A549 (cell line): ENCODE measurements at regions not wholly inside any gene's neighbourhood (a gene's known extent, or its start where the extent isn't known, plus 50 kb on each side); places are given as distances from the start of the nearest gene placed in this dataset.

ENCODE experiments used
- ATAC-seq, 2 experiments: fragments of 200-7000 bp in 1 of 2; fragments of >200 bp in 1 of 2; cut with Nextera tagmentation in 1 of 2; cut with Tn5 transposase in 1 of 2; 3 replicates each; pipeline versions ENCODE4 v1.8.0 to v1.9.1; 2018 to 2020; ENCODE audit warnings: mild to moderate bottlenecking in 1 of 2, moderate library complexity in 1 of 2
- CTCF ChIA-PET: fragments of 300-600 bp; sonication (Branson Sonifier 250); formaldehyde crosslinking; extraction: SDS; loops from one replicate; lab custom pipeline; 2021; ENCODE audit warnings: antibody characterized with exemption, inconsistent platforms; lab: Yijun Ruan, JAX
- POLR2A ChIA-PET: fragments of 350-600 bp; formaldehyde crosslinking; extraction: SDS; loops from one replicate; lab custom pipeline; 2021; ENCODE audit warnings: antibody characterized with exemption, inconsistent platforms; lab: Yijun Ruan, JAX
- DNase-seq, 2 experiments: peaks; one replicate each; pipeline versions ENCODE4 v3.0.0 to v3.0.0-alpha.2; 2011 to 2016; ENCODE audit warnings: low read depth in 1 of 2, low spot score in 1 of 2
- FAIRE-seq: peaks from 2 replicates; lab custom pipeline; 2011; peaks lifted over from hg19 to GRCh38; lab: Jason Lieb, UNC
- H3K27ac ChIP-seq, 2 experiments: fragments of >200 bp; sonication (Bioruptor Twin); formaldehyde crosslinking; 3 replicates each; pipeline ENCODE4 v1.5.1; 2016 to 2017
- H3K4me1 ChIP-seq: fragments of >200 bp; sonication (Bioruptor Twin); formaldehyde crosslinking; 3 replicates; pipeline ENCODE4 v1.6.1; 2016
- H3K4me2 ChIP-seq: fragments of >200 bp; sonication (Bioruptor Twin); formaldehyde crosslinking; 3 replicates; pipeline ENCODE4 v1.6.1; 2016
- H3K4me3 ChIP-seq: fragments of >200 bp; sonication (Bioruptor Twin); formaldehyde crosslinking; 3 replicates; pipeline ENCODE4 v1.5.1; 2016
- H3K9me3 ChIP-seq: fragments of >200 bp; sonication (Bioruptor Twin); formaldehyde crosslinking; 3 replicates; pipeline ENCODE4 v1.6.1; 2016
- CBX2 ChIP-seq: fragments of 200-600 bp; sonication (generic); IDR thresholded peaks from 2 replicates; pipeline ENCODE4 v1.6.1; 2016; ENCODE audit warnings: low read depth, mild to moderate bottlenecking, borderline replicate concordance
- CBX8 ChIP-seq: fragments of 200-600 bp; sonication (generic); IDR thresholded peaks from 2 replicates; pipeline ENCODE4 v1.6.1; 2016
- CEBPB ChIP-seq, 2 experiments: fragments of >200 bp in 1 of 2; sonication (Bioruptor Twin) in 1 of 2; formaldehyde crosslinking in 1 of 2; IDR thresholded peaks; 2 replicates each; pipeline ENCODE4 v1.6.1; 2012 to 2016
- CTCF ChIP-seq: fragments of >200 bp; sonication (Bioruptor Twin); formaldehyde crosslinking; IDR thresholded peaks from 3 replicates; pipeline ENCODE4 v1.5.1; 2016
- E2F6 ChIP-seq: IDR thresholded peaks from 2 replicates; pipeline ENCODE4 v1.6.1; 2012; ENCODE audit warnings: low read depth, borderline replicate concordance
- EHMT2 ChIP-seq: fragments of 200-600 bp; sonication (generic); IDR thresholded peaks from 2 replicates; pipeline ENCODE4 v1.6.1; 2016; ENCODE audit warnings: antibody characterized with exemption, low read depth, mild to moderate bottlenecking, moderate library complexity
- EP300 ChIP-seq, 2 experiments: fragments of >200 bp; sonication (Bioruptor Twin); formaldehyde crosslinking; IDR thresholded peaks; 2 replicates in 1 of 2; 3 replicates in 1 of 2; pipeline ENCODE4 v1.6.1; 2016 to 2017
- ESRRA ChIP-seq: fragments of 150-350 bp; IDR thresholded peaks from 2 replicates; pipeline ENCODE4 v1.6.1; 2014; ENCODE audit warnings: mild to moderate bottlenecking, low read length, borderline replicate concordance
- FOSB ChIP-seq: fragments of 250-450 bp; sonication (Bioruptor Pico); IDR thresholded peaks from 2 replicates; pipeline ENCODE4 v1.5.0; 2020; ENCODE audit warnings: mild to moderate bottlenecking, moderate library complexity
- FOXS1 ChIP-seq: fragments of 250-450 bp; sonication (Bioruptor Pico); IDR thresholded peaks from 2 replicates; pipeline ENCODE4 v1.5.0; 2020; ENCODE audit warnings: mild to moderate bottlenecking, moderate library complexity
- GATA3 ChIP-seq: IDR thresholded peaks from 2 replicates; pipeline ENCODE4 v1.6.1; 2012; ENCODE audit warnings: borderline replicate concordance
- HDAC2 ChIP-seq: fragments of 200-600 bp; sonication (generic); IDR thresholded peaks from 2 replicates; pipeline ENCODE4 v1.6.1; 2016
- HEYL ChIP-seq: fragments of 250-450 bp; sonication (Bioruptor Pico); IDR thresholded peaks from 2 replicates; pipeline ENCODE4 v1.8.0; 2021; ENCODE audit warnings: mild to moderate bottlenecking, moderate library complexity
- HMGXB4 ChIP-seq: fragments of 250-450 bp; sonication (Bioruptor Pico); IDR thresholded peaks from 2 replicates; pipeline ENCODE4 v1.5.0; 2021; ENCODE audit warnings: mild to moderate bottlenecking, moderate library complexity, borderline replicate concordance
- HOXA7 ChIP-seq: fragments of 250-450 bp; sonication (Bioruptor Pico); IDR thresholded peaks from 2 replicates; pipeline ENCODE4 v1.5.0; 2020; ENCODE audit warnings: mild to moderate bottlenecking, moderate library complexity
- HOXB13 ChIP-seq: fragments of 250-450 bp; sonication (Bioruptor Pico); IDR thresholded peaks from 2 replicates; pipeline ENCODE4 v1.5.0; 2020; ENCODE audit warnings: low read depth, mild to moderate bottlenecking, moderate library complexity
- HOXB5 ChIP-seq: fragments of 250-450 bp; sonication (Bioruptor Pico); IDR thresholded peaks from 2 replicates; pipeline ENCODE4 v1.5.0; 2020; ENCODE audit warnings: mild to moderate bottlenecking, moderate library complexity
- KDM1A ChIP-seq: fragments of 200-600 bp; sonication (generic); IDR thresholded peaks from 2 replicates; pipeline ENCODE4 v1.6.1; 2016; ENCODE audit warnings: low read depth, mild to moderate bottlenecking
- KDM5A ChIP-seq: fragments of 200-600 bp; sonication (generic); IDR thresholded peaks from 2 replicates; pipeline ENCODE4 v1.6.1; 2016; ENCODE audit warnings: antibody characterized with exemption, mild to moderate bottlenecking
- MAFK ChIP-seq: fragments of 450-650 bp; IDR thresholded peaks from 2 replicates; pipeline ENCODE4 v1.6.1; 2014; ENCODE audit not compliant: partially characterized antibody
- NPAS2 ChIP-seq: fragments of 250-450 bp; sonication (Bioruptor Pico); IDR thresholded peaks from 2 replicates; pipeline ENCODE4 v1.8.0; 2022; ENCODE audit warnings: mild to moderate bottlenecking, moderate library complexity, borderline replicate concordance
- PHF8 ChIP-seq: fragments of 200-600 bp; sonication (generic); IDR thresholded peaks from 2 replicates; pipeline ENCODE4 v1.6.1; 2016; ENCODE audit warnings: low read depth, mild to moderate bottlenecking, antibody characterized with exemption, moderate library complexity, borderline replicate concordance
- RAD21 ChIP-seq, 2 experiments: fragments of >200 bp in 1 of 2; sonication (Bioruptor Twin) in 1 of 2; formaldehyde crosslinking in 1 of 2; IDR thresholded peaks in 1 of 2; conservative IDR thresholded peaks in 1 of 2; 2 replicates in 1 of 2; 3 replicates in 1 of 2; pipeline ENCODE4 v1.6.1; 2012 to 2018; ENCODE audit warnings: inconsistent platforms in 1 of 2
- RARB ChIP-seq: fragments of 250-450 bp; sonication (Bioruptor Pico); IDR thresholded peaks from 2 replicates; pipeline ENCODE4 v1.8.0; 2021; ENCODE audit warnings: mild to moderate bottlenecking, moderate library complexity
- REST ChIP-seq: fragments of 200-600 bp; sonication (generic); IDR thresholded peaks from 2 replicates; pipeline ENCODE4 v1.6.1; 2016; ENCODE audit warnings: antibody characterized with exemption, mild to moderate bottlenecking, moderate library complexity
- SMC3 ChIP-seq: fragments of >200 bp; sonication (Bioruptor Twin); formaldehyde crosslinking; IDR thresholded peaks from 3 replicates; pipeline ENCODE4 v1.6.1; 2018; ENCODE audit warnings: inconsistent platforms
- TFCP2L1 ChIP-seq: fragments of 250-450 bp; sonication (Bioruptor Pico); IDR thresholded peaks from 2 replicates; pipeline ENCODE4 v1.5.0; 2021; ENCODE audit warnings: mild to moderate bottlenecking
- USF2 ChIP-seq: fragments of 450-650 bp; IDR thresholded peaks from 2 replicates; pipeline ENCODE4 v1.6.1; 2014; ENCODE audit warnings: antibody characterized with exemption
- ZC3H11A ChIP-seq: fragments of 450-650 bp; IDR thresholded peaks from 2 replicates; pipeline ENCODE4 v1.6.1; 2014; ENCODE audit warnings: antibody characterized with exemption, mild to moderate bottlenecking
- WGBS: methylation state at CpG from one replicate; pipeline ENCODE4 v1.1.6; 2017; ENCODE audit errors: missing lambda C conversion rate; 5-methylcytosine and 5-hydroxymethylcytosine counted together

GRCh38 chr2:122999258-122999657, 1025.8 kb upstream of the CNTNAP5 start:
- POLR2A ChIA-PET: no interaction called here
- TF ChIP-seq EP300 (IDR thresholded peaks at IDR 0.05): no peak
- no peak for TF ChIP-seq CEBPB (IDR thresholded peaks at IDR 0.05)
- TF ChIP-seq FOSB (CRISPR knock-in tag): no peak
- no peak for TF ChIP-seq GATA3
- no peak for TF ChIP-seq CBX2
- TF ChIP-seq HOXB13 (CRISPR knock-in tag): no peak
- TF ChIP-seq FOXS1 (CRISPR knock-in tag): no peak
- TF ChIP-seq RARB (CRISPR knock-in tag): no peak
- no peak for TF ChIP-seq RAD21 (conservative IDR thresholded peaks at IDR 0.05 in 1 of 2, IDR thresholded peaks at IDR 0.05 in 1 of 2)
- no peak for TF ChIP-seq NPAS2 (CRISPR knock-in tag)
- TF ChIP-seq HOXB5 (CRISPR knock-in tag): no peak
- TF ChIP-seq EHMT2: no peak
- TF ChIP-seq KDM1A: no peak
- no peak for TF ChIP-seq E2F6
- no peak for TF ChIP-seq USF2
- no peak for TF ChIP-seq HEYL
- no peak for TF ChIP-seq HDAC2
- TF ChIP-seq CTCF: no peak
- no peak for TF ChIP-seq HMGXB4 (CRISPR knock-in tag)
- TF ChIP-seq PHF8: no peak
- Histone ChIP-seq H3K4me3 (no peak overlapping the region), H3K9me3 (no peaks in the 10 kb centered on the region; the same call in 2 of the 3 replicates), H3K4me1 (no peaks in the 10 kb centered on the region), H3K27ac (no peak overlapping the region), H3K4me2 (no peak overlapping the region)
- CTCF ChIA-PET: no interaction called here
- WGBS: 8% methylated on average over 3 of the region's 3 CpGs
- FAIRE-seq (no peak), DNase-seq (no peak), ATAC-seq (no peak)

- ATAC-seq: no peak
- no peaks in the 10 kb centered on the region; the same call in 2 of the 3 replicates for H3K9me3 ChIP-seq
- 9% methylated on average over 9 of the region's 9 CpGs for WGBS
- POLR2A ChIA-PET: no interaction called here
- CTCF ChIA-PET: no interaction called here
- TF ChIP-seq REST: no peak
- no peak for TF ChIP-seq E2F6
- no peak for TF ChIP-seq KDM5A
- no peak for TF ChIP-seq ZC3H11A
- no peak for TF ChIP-seq SMC3
- no peak for TF ChIP-seq TFCP2L1 (CRISPR knock-in tag)
- TF ChIP-seq RARB (CRISPR knock-in tag): no peak
- no peak for TF ChIP-seq CBX8
- TF ChIP-seq HOXA7 (CRISPR knock-in tag): no peak
- TF ChIP-seq RAD21 (conservative IDR thresholded peaks at IDR 0.05 in 1 of 2, IDR thresholded peaks at IDR 0.05 in 1 of 2): no peak
- no peak for TF ChIP-seq MAFK
- no peak for TF ChIP-seq PHF8
- TF ChIP-seq EP300 (IDR thresholded peaks at IDR 0.05): no peak
- no peak for TF ChIP-seq ESRRA
- no peak overlapping the region for H3K4me2 ChIP-seq
- no peak overlapping the region for H3K27ac ChIP-seq
- H3K4me3 ChIP-seq: no peak overlapping the region
- DNase-seq: no peak
- no peak for FAIRE-seq
- H3K4me1 ChIP-seq: no peaks in the 10 kb centered on the region
Observed at GRCh38 chr2:122999821-123000220, 1025.3 kb upstream of the CNTNAP5 start.
